Choroid plexus epithelial cell (primary cell): ENCODE measurements at regions not wholly inside any gene's neighbourhood (a gene's known extent, or its start where the extent isn't known, plus 50 kb on each side); places are given as distances from the start of the nearest gene placed in this dataset.

Experiments
- DNase-seq: peaks from one replicate; pipeline ENCODE4 v3.0.0-alpha.2; 2010; ENCODE audit warnings: low read depth
- H3K4me3 ChIP-seq: 2 replicates; pipeline ENCODE4 v1.5.1; 2011; ENCODE audit warnings: low read depth, mild to moderate bottlenecking, control low read depth, low read length, moderate library complexity
- TF ChIP-seq, protein P1 (sequence below): conservative IDR thresholded peaks from 2 replicates; pipeline ENCODE4 v1.5.1; 2011; ENCODE audit warnings: low read depth, mild to moderate bottlenecking, control low read depth, inconsistent platforms, low read length, moderate library complexity

DNA sequence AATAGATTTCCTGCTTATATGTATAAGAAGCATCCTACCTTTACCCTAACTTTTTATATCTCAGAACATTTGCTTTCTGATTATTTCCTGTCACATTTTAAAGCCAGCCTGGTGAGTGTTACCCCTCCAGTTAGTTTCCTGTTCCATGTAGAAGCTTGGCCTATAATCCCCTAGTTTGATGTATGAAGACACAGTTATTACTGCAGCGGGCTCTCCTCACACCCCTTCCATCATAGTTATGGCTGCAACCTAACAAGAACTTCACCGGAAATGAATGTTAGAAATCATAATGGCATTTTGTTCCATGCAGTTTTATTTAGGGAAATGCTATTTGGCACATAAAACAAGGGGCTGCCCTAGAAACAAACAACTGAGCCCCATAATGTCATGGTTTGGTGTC, 400.2 kb upstream of the SETBP1 start:
- TF ChIP-seq, protein P1, sequence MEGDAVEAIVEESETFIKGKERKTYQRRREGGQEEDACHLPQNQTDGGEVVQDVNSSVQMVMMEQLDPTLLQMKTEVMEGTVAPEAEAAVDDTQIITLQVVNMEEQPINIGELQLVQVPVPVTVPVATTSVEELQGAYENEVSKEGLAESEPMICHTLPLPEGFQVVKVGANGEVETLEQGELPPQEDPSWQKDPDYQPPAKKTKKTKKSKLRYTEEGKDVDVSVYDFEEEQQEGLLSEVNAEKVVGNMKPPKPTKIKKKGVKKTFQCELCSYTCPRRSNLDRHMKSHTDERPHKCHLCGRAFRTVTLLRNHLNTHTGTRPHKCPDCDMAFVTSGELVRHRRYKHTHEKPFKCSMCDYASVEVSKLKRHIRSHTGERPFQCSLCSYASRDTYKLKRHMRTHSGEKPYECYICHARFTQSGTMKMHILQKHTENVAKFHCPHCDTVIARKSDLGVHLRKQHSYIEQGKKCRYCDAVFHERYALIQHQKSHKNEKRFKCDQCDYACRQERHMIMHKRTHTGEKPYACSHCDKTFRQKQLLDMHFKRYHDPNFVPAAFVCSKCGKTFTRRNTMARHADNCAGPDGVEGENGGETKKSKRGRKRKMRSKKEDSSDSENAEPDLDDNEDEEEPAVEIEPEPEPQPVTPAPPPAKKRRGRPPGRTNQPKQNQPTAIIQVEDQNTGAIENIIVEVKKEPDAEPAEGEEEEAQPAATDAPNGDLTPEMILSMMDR, result no peak
- no peak overlapping the region for H3K4me3 ChIP-seq
- DNase-seq, result no peak

DNA sequence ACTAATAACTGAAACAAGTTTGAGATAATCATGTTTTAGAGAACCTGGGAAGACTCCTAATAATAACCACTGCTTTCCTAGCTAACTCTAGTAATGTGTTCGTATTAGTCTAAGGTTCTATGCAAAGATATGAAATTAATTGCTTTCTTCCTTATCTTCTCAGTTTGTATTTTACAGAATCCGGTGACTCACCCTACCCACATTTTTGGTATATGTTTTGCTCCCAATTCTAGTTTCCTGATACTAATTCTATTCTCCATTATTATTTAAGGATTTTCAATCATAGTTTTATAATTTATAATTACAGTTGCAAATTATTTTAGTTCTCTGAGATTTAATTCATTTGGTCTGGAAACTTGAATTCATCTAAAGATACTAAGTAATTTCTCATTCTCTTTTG, 394.6 kb upstream of the SETBP1 start:
- no peak for DNase-seq
- H3K4me3 ChIP-seq, result no peak overlapping the region
- TF ChIP-seq, protein P1, result no peak

DNA sequence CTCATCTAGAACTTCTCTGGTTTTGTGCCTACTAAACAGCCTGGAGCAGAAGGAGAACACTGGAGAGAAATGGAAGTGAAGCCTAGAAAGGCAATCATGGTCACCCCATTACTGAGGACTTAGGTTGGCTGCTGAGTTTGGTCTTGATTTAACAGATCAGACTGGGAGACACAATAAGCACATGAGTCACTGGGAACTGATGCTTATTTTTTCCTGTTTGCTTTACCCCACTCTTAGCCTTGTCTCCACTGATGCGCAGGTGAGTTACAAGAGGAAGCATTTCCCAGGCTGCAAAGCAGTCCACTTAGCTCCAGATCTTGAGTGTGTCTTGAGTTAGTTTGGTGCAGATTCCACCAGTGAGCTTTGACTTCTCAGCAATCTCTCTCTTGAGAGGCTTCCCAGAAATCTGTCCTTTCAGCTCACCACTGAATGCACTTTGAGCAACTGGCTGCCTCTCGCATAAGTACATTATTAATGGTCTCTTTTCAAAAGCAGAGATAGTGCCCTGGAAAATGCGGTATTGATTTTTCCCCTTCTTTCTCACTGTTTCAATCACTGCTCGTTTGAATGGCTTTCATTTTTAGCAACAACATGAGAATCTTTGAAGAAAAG, 390.2 kb upstream of the SETBP1 start:
- H3K4me3 ChIP-seq, result no peak overlapping the region
- TF ChIP-seq, protein P1, result no peak
- DNase-seq, result no peak

DNA sequence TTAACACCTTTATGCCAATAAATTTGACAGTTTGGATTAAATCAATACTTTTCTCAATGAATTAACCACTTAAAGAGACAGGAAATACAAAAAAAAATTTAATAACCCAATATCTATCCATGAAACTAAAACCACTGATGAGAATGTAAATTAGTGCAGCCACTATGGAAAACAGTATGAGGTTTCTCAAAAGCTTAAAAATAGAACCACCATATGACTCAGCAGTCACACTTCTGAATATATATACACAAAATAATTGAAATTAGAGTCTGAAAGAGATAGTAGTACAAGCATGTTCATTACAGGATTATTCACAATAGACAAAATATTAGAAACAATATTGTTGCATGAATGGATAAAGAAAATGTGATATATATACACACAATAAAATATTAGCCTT, 382.1 kb upstream of the SETBP1 start:
- no peak overlapping the region for H3K4me3 ChIP-seq
- no peak for DNase-seq
- TF ChIP-seq, protein P1, result no peak

DNA sequence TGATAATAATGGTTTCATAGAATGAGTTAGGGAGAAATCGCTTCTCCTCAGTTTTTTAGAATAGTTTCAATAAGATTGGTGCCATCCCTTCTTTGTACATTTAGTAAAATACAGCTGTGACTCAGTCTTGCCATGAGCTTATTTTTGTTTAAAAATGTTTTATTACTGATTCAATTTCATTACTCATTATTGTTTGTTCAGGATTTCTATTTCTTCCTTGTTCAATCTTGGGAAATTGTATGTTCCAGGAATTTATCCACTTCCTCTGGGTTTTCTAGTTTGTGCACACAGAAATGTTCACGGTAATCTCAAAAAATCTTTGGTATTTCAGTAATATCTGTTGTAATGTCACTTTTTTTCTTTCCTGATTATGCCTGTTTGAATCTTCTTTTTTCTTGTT, 371.5 kb upstream of the SETBP1 start:
- no peak overlapping the region for H3K4me3 ChIP-seq
- DNase-seq, result peak; percentile 45
- TF ChIP-seq, protein P1, result no peak

DNA sequence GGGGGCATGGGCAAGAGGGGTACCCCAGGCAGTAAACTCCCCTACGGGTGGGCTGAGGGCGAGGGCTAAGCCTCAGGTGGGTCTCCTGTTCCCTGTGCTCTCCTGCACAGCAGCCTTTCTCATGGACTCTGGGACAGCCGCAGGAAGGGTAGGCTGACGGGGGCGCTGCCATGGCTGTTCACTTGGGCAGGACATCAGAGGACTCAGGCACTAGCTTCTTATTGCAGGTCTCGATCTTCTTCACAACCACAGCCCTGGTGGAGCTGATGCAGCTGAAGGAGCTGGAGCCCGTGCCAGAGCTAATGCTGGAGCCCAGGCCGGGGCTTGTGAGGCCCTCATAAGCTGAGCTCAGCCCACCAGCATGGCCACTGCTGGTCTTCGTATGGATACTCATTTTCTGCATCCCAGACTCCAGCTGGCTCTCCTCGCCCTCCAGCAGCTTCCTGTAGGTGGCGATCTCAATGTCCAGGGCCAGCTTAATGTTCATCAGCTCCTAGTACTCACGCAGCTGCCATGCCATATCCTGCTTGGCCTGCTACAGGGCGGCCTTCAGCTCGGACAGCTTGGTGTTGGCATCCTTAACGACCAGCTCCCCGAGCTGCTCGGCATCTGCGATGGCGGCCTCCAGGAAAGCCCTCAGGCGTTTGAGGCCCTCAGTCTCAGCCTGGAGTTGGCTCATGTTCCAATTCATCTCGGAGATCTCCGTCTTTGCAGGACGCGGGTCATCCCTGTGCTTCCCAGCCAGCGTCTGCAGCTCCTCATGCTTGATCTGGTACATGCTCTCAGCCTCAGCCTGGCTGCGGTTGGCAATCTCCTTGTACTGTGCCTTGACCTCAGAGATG, 359.8 kb upstream of the SETBP1 start:
- no peak for DNase-seq
- TF ChIP-seq, protein P1, result no peak
- H3K4me3 ChIP-seq, result no peak overlapping the region
